Transverse colon (tissue), 3 donors: ENCODE measurements at regions not wholly inside any gene's neighbourhood (a gene's known extent, or its start where the extent isn't known, plus 50 kb on each side); places are given as distances from the start of the nearest gene placed in this dataset.

Source experiments
- CTCF ChIP-seq, 5 experiments: fragments of 200-600 bp in 3 of 5; fragments of 450-650 bp in 2 of 5; sonication (generic) in 3 of 5; IDR thresholded peaks; 1 replicate in 2 of 5; 2 replicates in 3 of 5; pipeline ENCODE4 v1.5.1; 2016 to 2017; ENCODE audit warnings: antibody characterized with exemption in 5 of 5, inconsistent platforms in 3 of 5, mild to moderate bottlenecking in 2 of 5, moderate library complexity in 1 of 5
- POLR2A ChIP-seq: fragments of 450-650 bp; IDR thresholded peaks from one replicate; pipeline ENCODE4 v1.6.1; 2016; ENCODE audit warnings: antibody characterized with exemption, mild to moderate bottlenecking, moderate library complexity

GRCh38 chr5:2534970-2535369 is 216.5 kb downstream of the IRX2 start:
- TF ChIP-seq CTCF (IDR thresholded peaks at IDR 0.05) (no peak), POLR2A (no peak)
